ENCODE measurements at regions not wholly inside any gene's neighbourhood (a gene's known extent, or its start where the extent isn't known, plus 50 kb on each side); places are given as distances from the start of the nearest gene placed in this dataset.

GRCh38 chr14:86364634-86365033 lies 834.7 kb downstream of the FLRT2 start:
- TF ChIP-seq CTCF (IDR thresholded peaks at IDR 0.05) (no peak), POLR2A (IDR thresholded peaks at IDR 0.05) (no peak)

Measured in breast epithelium (tissue), 3 donors.